ENCODE measurements at regions not wholly inside any gene's neighbourhood (a gene's known extent, or its start where the extent isn't known, plus 50 kb on each side); places are given as distances from the start of the nearest gene placed in this dataset.
"Not testable (repeated sequence)": the region's sequence is repeated elsewhere in the genome, so short reads cannot be mapped to it uniquely, and the experiment has no call there.

DNA sequence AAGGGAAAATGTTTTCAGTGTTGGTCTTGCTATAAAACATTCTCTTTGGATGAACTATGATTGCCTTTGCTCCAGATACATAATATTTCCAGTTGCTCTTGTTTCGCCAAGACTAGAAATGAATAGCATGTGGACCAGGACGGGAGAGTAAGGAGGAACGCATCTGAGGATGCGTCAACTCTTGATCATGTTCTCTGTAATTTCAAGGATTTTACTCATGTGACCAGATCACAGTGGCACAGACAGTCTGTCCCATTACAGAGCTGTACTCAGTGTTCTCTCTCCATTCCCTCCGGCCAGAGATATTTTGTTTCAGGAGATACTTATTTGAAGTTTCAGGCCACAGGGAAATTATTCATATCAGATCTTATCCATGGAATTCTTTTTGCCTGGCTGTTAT is 266.6 kb downstream of the MID1IP1 start:
- Histone ChIP-seq H3K4me3 (ENCODE audit: low read depth, low read length) (no peak overlapping the region), H3K4me1 (ENCODE audit: control insufficient read depth, insufficient read depth, low read length, unreplicated experiment) (no peaks in the 10 kb centered on the region), H3K79me2 (ENCODE audit: control insufficient read depth, insufficient read depth, low read length, unreplicated experiment) (no peaks in the 10 kb centered on the region)

GRCh38 chrX:39068634-39069033 is 267.4 kb downstream of the MID1IP1 start:
- H3K27me3 ChIP-seq (ENCODE audit: insufficient read depth, low read length); H3K79me2 ChIP-seq (ENCODE audit: control insufficient read depth, insufficient read depth, low read length, unreplicated experiment); H3K4me3 ChIP-seq (ENCODE audit: low read depth, low read length); H3K36me3 ChIP-seq (ENCODE audit: insufficient read depth, low read length); H2AFZ ChIP-seq (ENCODE audit: low read length, unreplicated experiment); H3K27ac ChIP-seq (ENCODE audit: low read depth, low read length); H3K4me1 ChIP-seq (ENCODE audit: control insufficient read depth, insufficient read depth, low read length, unreplicated experiment): not testable (repeated sequence)

More for the DNA sequence above, 266.6 kb downstream of the MID1IP1 start:
- no peak overlapping the region for H2AFZ ChIP-seq (ENCODE audit: low read length, unreplicated experiment)
- no peaks in the 10 kb centered on the region for H3K36me3 ChIP-seq (ENCODE audit: insufficient read depth, low read length)
- H3K27me3 ChIP-seq (ENCODE audit: insufficient read depth, low read length): no peaks in the 10 kb centered on the region
- no peak overlapping the region for H3K27ac ChIP-seq (ENCODE audit: low read depth, low read length)

GRCh38 chrX:39070009-39070408 is 268.8 kb downstream of the MID1IP1 start:
- H3K4me1 ChIP-seq (ENCODE audit: control insufficient read depth, insufficient read depth, low read length, unreplicated experiment): no peaks in the 10 kb centered on the region
- no peak overlapping the region for H2AFZ ChIP-seq (ENCODE audit: low read length, unreplicated experiment)
- no peak overlapping the region for H3K4me3 ChIP-seq (ENCODE audit: low read depth, low read length)
- no peaks in the 10 kb centered on the region for H3K27me3 ChIP-seq (ENCODE audit: insufficient read depth, low read length)
- no peak overlapping the region for H3K27ac ChIP-seq (ENCODE audit: low read depth, low read length)
- no peaks in the 10 kb centered on the region for H3K36me3 ChIP-seq (ENCODE audit: insufficient read depth, low read length)
- no peaks in the 10 kb centered on the region for H3K79me2 ChIP-seq (ENCODE audit: control insufficient read depth, insufficient read depth, low read length, unreplicated experiment)

GRCh38 chrX:39073131-39073530 is 271.9 kb downstream of the MID1IP1 start:
- no peak overlapping the region for H3K27ac ChIP-seq (ENCODE audit: low read depth, low read length)
- H3K36me3 ChIP-seq (ENCODE audit: insufficient read depth, low read length): no peaks in the 10 kb centered on the region
- no peaks in the 10 kb centered on the region for H3K4me1 ChIP-seq (ENCODE audit: control insufficient read depth, insufficient read depth, low read length, unreplicated experiment)
- H2AFZ ChIP-seq (ENCODE audit: low read length, unreplicated experiment): no peak overlapping the region
- no peaks in the 10 kb centered on the region for H3K27me3 ChIP-seq (ENCODE audit: insufficient read depth, low read length)
- H3K79me2 ChIP-seq (ENCODE audit: control insufficient read depth, insufficient read depth, low read length, unreplicated experiment): no peaks in the 10 kb centered on the region
- no peak overlapping the region for H3K4me3 ChIP-seq (ENCODE audit: low read depth, low read length)

GRCh38 chrX:39096599-39096998 is 295.3 kb downstream of the MID1IP1 start:
- H3K27me3 ChIP-seq (ENCODE audit: insufficient read depth, low read length): no peaks in the 10 kb centered on the region
- H3K4me1 ChIP-seq (ENCODE audit: control insufficient read depth, insufficient read depth, low read length, unreplicated experiment): no peaks in the 10 kb centered on the region
- H3K27ac ChIP-seq (ENCODE audit: low read depth, low read length): no peak overlapping the region
- H3K4me3 ChIP-seq (ENCODE audit: low read depth, low read length): no peak overlapping the region
- H3K79me2 ChIP-seq (ENCODE audit: control insufficient read depth, insufficient read depth, low read length, unreplicated experiment): no peaks in the 10 kb centered on the region
- H3K36me3 ChIP-seq (ENCODE audit: insufficient read depth, low read length): no peaks in the 10 kb centered on the region
- no peak overlapping the region for H2AFZ ChIP-seq (ENCODE audit: low read length, unreplicated experiment)

DNA sequence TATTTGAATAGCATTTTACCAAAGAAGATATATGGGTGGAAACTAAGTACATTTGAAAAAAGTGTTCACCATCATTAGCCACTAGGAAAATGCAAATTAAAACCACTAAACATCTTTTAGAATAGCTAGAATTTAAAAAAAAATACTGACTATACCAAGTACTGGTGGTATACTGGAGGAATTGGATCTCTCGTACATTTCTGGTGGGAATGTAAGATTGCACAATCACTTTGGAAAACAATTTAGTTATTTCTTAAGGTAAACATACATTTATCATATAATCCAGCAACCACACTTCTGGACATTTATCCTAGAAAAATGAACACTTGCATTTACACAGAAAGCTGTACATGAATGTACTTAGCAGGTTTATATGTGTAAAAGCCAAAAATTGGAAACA is 303.5 kb downstream of the MID1IP1 start:
- H3K27me3 ChIP-seq (ENCODE audit: insufficient read depth, low read length): no peaks in the 10 kb centered on the region
- no peak overlapping the region for H3K27ac ChIP-seq (ENCODE audit: low read depth, low read length)
- H3K4me3 ChIP-seq (ENCODE audit: low read depth, low read length): no peak overlapping the region
- H2AFZ ChIP-seq (ENCODE audit: low read length, unreplicated experiment): no peak overlapping the region
- H3K36me3 ChIP-seq (ENCODE audit: insufficient read depth, low read length): no peaks in the 10 kb centered on the region
- no peaks in the 10 kb centered on the region for H3K79me2 ChIP-seq (ENCODE audit: control insufficient read depth, insufficient read depth, low read length, unreplicated experiment)
- no peaks in the 10 kb centered on the region for H3K4me1 ChIP-seq (ENCODE audit: control insufficient read depth, insufficient read depth, low read length, unreplicated experiment)

DNA sequence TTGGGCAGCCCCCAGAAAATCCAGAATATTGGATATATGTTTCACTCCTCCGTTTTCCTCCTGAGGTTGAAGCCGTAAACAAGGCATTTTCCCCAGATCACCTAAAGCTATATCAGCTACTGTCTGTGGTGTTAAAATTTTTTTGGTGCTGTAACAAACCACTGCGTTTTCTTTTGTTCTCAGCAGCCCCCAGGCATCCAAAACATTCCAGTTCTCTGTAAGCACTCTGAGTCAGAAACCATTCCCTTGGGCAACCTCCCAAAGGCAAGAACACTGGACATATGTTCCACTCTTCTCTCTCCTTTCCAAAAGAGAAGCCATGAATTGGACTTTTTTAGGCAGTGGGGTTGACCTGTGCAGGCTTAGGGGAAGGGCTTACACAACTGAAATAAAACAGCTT is 310.9 kb downstream of the MID1IP1 start:
- Histone ChIP-seq H3K36me3 (ENCODE audit: insufficient read depth, low read length) (no peaks in the 10 kb centered on the region), H3K27me3 (ENCODE audit: insufficient read depth, low read length) (no peaks in the 10 kb centered on the region), H3K4me3 (ENCODE audit: low read depth, low read length) (no peak overlapping the region), H3K27ac (ENCODE audit: low read depth, low read length) (no peak overlapping the region), H2AFZ (ENCODE audit: low read length, unreplicated experiment) (no peak overlapping the region), H3K4me1 (ENCODE audit: control insufficient read depth, insufficient read depth, low read length, unreplicated experiment) (no peaks in the 10 kb centered on the region), H3K79me2 (ENCODE audit: control insufficient read depth, insufficient read depth, low read length, unreplicated experiment) (no peaks in the 10 kb centered on the region)

- Histone ChIP-seq H3K79me2 (ENCODE audit: control insufficient read depth, insufficient read depth, low read length, unreplicated experiment) (no peaks in the 10 kb centered on the region), H2AFZ (ENCODE audit: low read length, unreplicated experiment) (no peak overlapping the region), H3K4me3 (ENCODE audit: low read depth, low read length) (no peak overlapping the region), H3K36me3 (ENCODE audit: insufficient read depth, low read length) (no peaks in the 10 kb centered on the region), H3K27ac (ENCODE audit: low read depth, low read length) (no peak overlapping the region), H3K4me1 (ENCODE audit: control insufficient read depth, insufficient read depth, low read length, unreplicated experiment) (no peaks in the 10 kb centered on the region), H3K27me3 (ENCODE audit: insufficient read depth, low read length) (no peaks in the 10 kb centered on the region)
Measured at GRCh38 chrX:39115166-39115565, 313.9 kb downstream of the MID1IP1 start.

DNA sequence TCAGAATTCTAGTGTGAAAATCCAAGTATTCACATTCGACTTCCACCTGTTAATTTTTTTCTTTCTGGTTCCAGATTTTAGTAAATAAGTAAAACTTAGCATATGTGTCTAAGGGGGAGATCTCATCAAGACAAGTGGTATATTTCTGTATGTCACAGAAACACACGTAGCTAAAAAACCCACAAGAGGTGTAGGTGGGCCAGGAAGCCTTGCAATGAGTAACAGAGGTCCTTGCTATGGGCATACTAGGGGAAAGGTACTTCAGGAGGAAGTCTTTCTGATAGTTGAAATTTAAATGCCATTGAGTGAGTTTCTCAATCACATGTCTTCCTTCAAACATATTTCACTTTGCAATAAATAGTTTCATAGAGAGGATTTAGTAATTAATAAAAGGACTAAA is 315.8 kb downstream of the MID1IP1 start:
- Histone ChIP-seq H2AFZ (ENCODE audit: low read length, unreplicated experiment) (no peak overlapping the region), H3K79me2 (ENCODE audit: control insufficient read depth, insufficient read depth, low read length, unreplicated experiment) (no peaks in the 10 kb centered on the region), H3K4me3 (ENCODE audit: low read depth, low read length) (no peak overlapping the region), H3K36me3 (ENCODE audit: insufficient read depth, low read length) (no peaks in the 10 kb centered on the region), H3K4me1 (ENCODE audit: control insufficient read depth, insufficient read depth, low read length, unreplicated experiment) (no peaks in the 10 kb centered on the region), H3K27ac (ENCODE audit: low read depth, low read length) (no peak overlapping the region), H3K27me3 (ENCODE audit: insufficient read depth, low read length) (no peaks in the 10 kb centered on the region)

DNA sequence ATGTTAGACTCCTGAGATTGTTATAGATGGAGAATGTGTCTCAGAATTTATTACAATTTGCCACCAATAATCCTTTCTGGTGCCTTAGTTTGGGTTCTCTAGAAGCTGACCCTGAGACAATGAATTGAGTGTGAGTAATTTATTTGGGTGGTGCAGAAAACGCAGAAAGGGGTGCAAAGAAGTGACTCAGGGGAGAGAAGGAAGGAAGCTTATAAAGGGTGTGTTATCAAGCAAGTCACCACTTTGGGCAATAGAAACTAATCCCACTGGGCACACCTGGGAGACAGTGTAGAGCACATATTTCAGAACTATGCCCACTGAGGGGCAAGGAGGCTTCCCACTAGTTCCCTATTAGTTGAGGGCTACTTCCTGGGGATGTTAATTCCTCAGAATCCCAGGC is 320.6 kb downstream of the MID1IP1 start:
- H3K4me1 ChIP-seq (ENCODE audit: control insufficient read depth, insufficient read depth, low read length, unreplicated experiment): no peaks in the 10 kb centered on the region
- H3K27ac ChIP-seq (ENCODE audit: low read depth, low read length): no peak overlapping the region
- H2AFZ ChIP-seq (ENCODE audit: low read length, unreplicated experiment): no peak overlapping the region
- no peak overlapping the region for H3K4me3 ChIP-seq (ENCODE audit: low read depth, low read length)
- H3K79me2 ChIP-seq (ENCODE audit: control insufficient read depth, insufficient read depth, low read length, unreplicated experiment): no peaks in the 10 kb centered on the region
- H3K36me3 ChIP-seq (ENCODE audit: insufficient read depth, low read length): no peaks in the 10 kb centered on the region
- H3K27me3 ChIP-seq (ENCODE audit: insufficient read depth, low read length): no peaks in the 10 kb centered on the region

DNA sequence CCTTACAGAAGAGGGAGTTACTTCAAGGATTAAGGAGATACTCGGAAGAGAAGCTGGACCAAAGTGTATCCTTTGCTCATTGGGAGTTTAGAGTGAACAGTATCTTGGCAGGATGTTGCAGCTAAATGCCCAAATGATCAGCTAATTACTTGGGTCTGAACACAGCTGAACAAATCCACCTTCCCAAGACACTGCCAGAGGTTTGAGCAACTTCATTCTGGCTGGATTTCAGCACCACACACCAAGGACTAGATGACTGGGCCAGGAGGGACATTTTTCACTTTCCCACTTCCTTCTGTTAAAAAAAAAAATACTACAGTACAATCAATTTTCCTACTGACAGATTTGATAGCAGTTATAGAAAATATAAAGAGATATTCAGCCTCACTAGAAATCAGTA is 324.6 kb downstream of the MID1IP1 start:
- no peak overlapping the region for H3K4me3 ChIP-seq (ENCODE audit: low read depth, low read length)

GRCh38 chrX:39133971-39134370 is 332.7 kb downstream of the MID1IP1 start:
- no peak overlapping the region for H3K4me3 ChIP-seq (ENCODE audit: low read depth, low read length)
- H3K4me1 ChIP-seq (ENCODE audit: control insufficient read depth, insufficient read depth, low read length, unreplicated experiment): no peaks in the 10 kb centered on the region
- H3K27ac ChIP-seq (ENCODE audit: low read depth, low read length): no peak overlapping the region
- H3K79me2 ChIP-seq (ENCODE audit: control insufficient read depth, insufficient read depth, low read length, unreplicated experiment): no peaks in the 10 kb centered on the region
- no peaks in the 10 kb centered on the region for H3K36me3 ChIP-seq (ENCODE audit: insufficient read depth, low read length)
- H2AFZ ChIP-seq (ENCODE audit: low read length, unreplicated experiment): no peak overlapping the region
- H3K27me3 ChIP-seq (ENCODE audit: insufficient read depth, low read length): no peaks in the 10 kb centered on the region

More for the DNA sequence above, 324.6 kb downstream of the MID1IP1 start:
- H3K4me1 ChIP-seq (ENCODE audit: control insufficient read depth, insufficient read depth, low read length, unreplicated experiment): no peaks in the 10 kb centered on the region
- no peaks in the 10 kb centered on the region for H3K27me3 ChIP-seq (ENCODE audit: insufficient read depth, low read length)
- no peak overlapping the region for H2AFZ ChIP-seq (ENCODE audit: low read length, unreplicated experiment)
- H3K79me2 ChIP-seq (ENCODE audit: control insufficient read depth, insufficient read depth, low read length, unreplicated experiment): no peaks in the 10 kb centered on the region
- H3K36me3 ChIP-seq (ENCODE audit: insufficient read depth, low read length): no peaks in the 10 kb centered on the region
- H3K27ac ChIP-seq (ENCODE audit: low read depth, low read length): no peak overlapping the region
